Loucy (cell line): ENCODE measurements at regions not wholly inside any gene's neighbourhood (a gene's known extent, or its start where the extent isn't known, plus 50 kb on each side); places are given as distances from the start of the nearest gene placed in this dataset.

Experiments
- H2AFZ ChIP-seq: fragments of 200-600 bp; sonication (generic); 2 replicates; pipeline ENCODE4 v1.6.0; 2016; ENCODE audit warnings: antibody characterized with exemption, mild to moderate bottlenecking, low read length, moderate library complexity
- H3F3A ChIP-seq: fragments of 200-600 bp; 2 replicates; pipeline ENCODE4 v1.6.0; 2016; ENCODE audit warnings: antibody characterized with exemption, low read depth, mild to moderate bottlenecking
- H3K27me3 ChIP-seq: fragments of 200-600 bp; sonication (generic); 2 replicates; pipeline ENCODE4 v1.6.1; 2014; ENCODE audit warnings: low read length, mild to moderate bottlenecking; ENCODE audit not compliant: insufficient read depth, poor library complexity, severe bottlenecking
- H3K36me3 ChIP-seq: fragments of 200-600 bp; sonication (generic); 2 replicates; pipeline ENCODE4 v1.6.1; 2016; ENCODE audit warnings: low read length; ENCODE audit not compliant: insufficient read depth
- H3K4me1 ChIP-seq: fragments of 200-600 bp; sonication (generic); 2 replicates; pipeline ENCODE4 v1.5.1; 2014; ENCODE audit warnings: low read length, mild to moderate bottlenecking; ENCODE audit not compliant: insufficient read depth, poor library complexity, severe bottlenecking
- H3K4me2 ChIP-seq: fragments of 200-600 bp; sonication (generic); 2 replicates; pipeline ENCODE4 v1.6.0; 2014; ENCODE audit warnings: antibody characterized with exemption, low read length, low read depth, mild to moderate bottlenecking; ENCODE audit not compliant: poor library complexity, severe bottlenecking
- H3K4me3 ChIP-seq: fragments of 200-600 bp; sonication (generic); 2 replicates; pipeline ENCODE4 v1.5.1; 2014; ENCODE audit warnings: low read length, mild to moderate bottlenecking, mixed read lengths; ENCODE audit not compliant: poor library complexity, severe bottlenecking
- H3K79me2 ChIP-seq: fragments of 200-600 bp; sonication (generic); 2 replicates; pipeline ENCODE4 v1.6.1; 2014; ENCODE audit warnings: low read length; ENCODE audit not compliant: insufficient read depth
- H3K9ac ChIP-seq: fragments of 200-600 bp; sonication (generic); 2 replicates; pipeline ENCODE4 v1.6.0; 2014; ENCODE audit warnings: mild to moderate bottlenecking, low read depth, low read length, moderate library complexity; ENCODE audit not compliant: poor library complexity, severe bottlenecking
- H3K9me2 ChIP-seq: fragments of 200-600 bp; sonication (generic); replicated peaks from 2 replicates; pipeline ENCODE4 v1.6.1; 2016; ENCODE audit warnings: low read depth, low read length, mixed read lengths
- H3K9me3 ChIP-seq: fragments of 200-600 bp; sonication (generic); 2 replicates; pipeline ENCODE4 v1.6.1; 2014; ENCODE audit warnings: mild to moderate bottlenecking, antibody characterized with exemption, low read length, low read depth; ENCODE audit not compliant: insufficient read depth
- H4K20me1 ChIP-seq: fragments of 200-600 bp; sonication (generic); 2 replicates; pipeline ENCODE4 v1.6.0; 2014; ENCODE audit warnings: antibody characterized with exemption, low read length, mild to moderate bottlenecking; ENCODE audit not compliant: insufficient read depth, poor library complexity, severe bottlenecking
- EZH2phosphoT487 ChIP-seq: fragments of 200-600 bp; IDR thresholded peaks from 2 replicates; pipeline ENCODE4 v1.6.1; 2018; ENCODE audit warnings: antibody characterized with exemption, mild to moderate bottlenecking, moderate library complexity, borderline replicate concordance
- TF ChIP-seq, protein P1 (sequence below): fragments of 200-600 bp; sonication (generic); conservative IDR thresholded peaks from 2 replicates; pipeline ENCODE4 v1.5.1; 2014; ENCODE audit warnings: mild to moderate bottlenecking, antibody characterized with exemption, low read length

DNA sequence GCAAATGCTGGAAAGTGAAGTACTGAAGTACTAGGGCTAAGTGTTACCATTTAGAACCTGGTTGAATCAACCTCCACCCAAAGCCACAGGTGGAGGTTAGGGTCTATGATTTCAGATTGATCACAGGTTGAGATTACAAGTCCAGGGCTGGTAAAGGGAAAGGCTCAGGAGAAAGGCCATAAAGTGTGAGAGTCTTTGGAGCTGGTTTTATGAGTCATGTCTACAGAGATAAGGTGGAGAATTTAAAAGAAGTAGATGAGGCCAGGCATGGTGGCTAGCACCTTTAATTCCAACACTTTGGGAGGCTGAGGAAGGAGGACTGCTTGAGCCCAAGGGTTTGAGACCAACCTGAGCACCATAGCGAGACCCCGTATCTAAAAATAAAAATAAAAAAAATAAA, 221.7 kb upstream of the CDH11 start:
- H3K4me1 ChIP-seq, result no peaks in the 10 kb centered on the region
- no peaks in the 10 kb centered on the region for H3K27me3 ChIP-seq
- H3K36me3 ChIP-seq, result no peaks in the 10 kb centered on the region
- H3K4me2 ChIP-seq, result no peak overlapping the region
- no peak overlapping the region for H3K4me3 ChIP-seq
- H3K9me2 ChIP-seq, result no peaks in the 10 kb centered on the region
- no peak overlapping the region for H3K9ac ChIP-seq
- TF ChIP-seq, protein P1, sequence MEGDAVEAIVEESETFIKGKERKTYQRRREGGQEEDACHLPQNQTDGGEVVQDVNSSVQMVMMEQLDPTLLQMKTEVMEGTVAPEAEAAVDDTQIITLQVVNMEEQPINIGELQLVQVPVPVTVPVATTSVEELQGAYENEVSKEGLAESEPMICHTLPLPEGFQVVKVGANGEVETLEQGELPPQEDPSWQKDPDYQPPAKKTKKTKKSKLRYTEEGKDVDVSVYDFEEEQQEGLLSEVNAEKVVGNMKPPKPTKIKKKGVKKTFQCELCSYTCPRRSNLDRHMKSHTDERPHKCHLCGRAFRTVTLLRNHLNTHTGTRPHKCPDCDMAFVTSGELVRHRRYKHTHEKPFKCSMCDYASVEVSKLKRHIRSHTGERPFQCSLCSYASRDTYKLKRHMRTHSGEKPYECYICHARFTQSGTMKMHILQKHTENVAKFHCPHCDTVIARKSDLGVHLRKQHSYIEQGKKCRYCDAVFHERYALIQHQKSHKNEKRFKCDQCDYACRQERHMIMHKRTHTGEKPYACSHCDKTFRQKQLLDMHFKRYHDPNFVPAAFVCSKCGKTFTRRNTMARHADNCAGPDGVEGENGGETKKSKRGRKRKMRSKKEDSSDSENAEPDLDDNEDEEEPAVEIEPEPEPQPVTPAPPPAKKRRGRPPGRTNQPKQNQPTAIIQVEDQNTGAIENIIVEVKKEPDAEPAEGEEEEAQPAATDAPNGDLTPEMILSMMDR, result no peak
- H3K79me2 ChIP-seq, result no peaks in the 10 kb centered on the region
- H3K9me3 ChIP-seq, result no peaks in the 10 kb centered on the region
- H3F3A ChIP-seq, result no peaks in the 10 kb centered on the region
- H4K20me1 ChIP-seq, result no peaks in the 10 kb centered on the region
- no peak overlapping the region for H2AFZ ChIP-seq

DNA sequence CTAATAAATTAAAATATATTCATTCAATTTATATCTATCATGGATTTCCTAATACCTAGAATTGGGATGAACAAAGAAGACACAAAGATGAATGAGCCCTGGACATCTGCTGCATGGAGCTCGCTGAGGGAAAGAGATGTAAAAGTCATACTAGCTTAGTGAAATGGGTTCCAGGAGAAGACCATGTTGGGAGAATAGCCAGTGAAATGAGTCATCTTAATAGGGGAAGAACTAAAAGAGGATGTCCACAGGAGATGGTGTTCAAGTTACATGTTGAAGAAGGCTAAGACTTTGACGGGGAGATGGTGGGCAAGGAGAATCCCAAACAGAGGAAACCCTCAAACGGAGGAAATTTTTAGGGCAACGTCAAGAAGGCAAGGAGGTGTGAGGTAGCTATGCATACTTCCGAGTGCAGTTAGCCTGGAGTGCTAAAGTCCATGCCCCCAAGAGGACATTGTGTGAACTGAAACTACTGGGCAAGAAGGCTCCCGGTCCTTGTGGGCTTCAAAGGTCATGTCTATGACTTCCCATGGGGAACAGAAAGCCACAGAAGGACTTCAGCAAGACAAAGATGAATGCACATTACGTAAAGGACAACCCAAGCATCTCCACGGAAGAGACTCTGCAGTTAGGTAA, 220.5 kb upstream of the CDH11 start:
- no peaks in the 10 kb centered on the region for H4K20me1 ChIP-seq
- TF ChIP-seq, protein P1, result no peak
- no peak for TF ChIP-seq EZH2phosphoT487
- H3K4me3 ChIP-seq, result no peak overlapping the region
- H3K9me3 ChIP-seq, result no peaks in the 10 kb centered on the region
- no peaks in the 10 kb centered on the region for H3K27me3 ChIP-seq
- no peaks in the 10 kb centered on the region for H3K4me1 ChIP-seq
- no peak overlapping the region for H3K4me2 ChIP-seq
- H3K9ac ChIP-seq, result no peak overlapping the region
- no peaks in the 10 kb centered on the region for H3K36me3 ChIP-seq
- no peaks in the 10 kb centered on the region for H3F3A ChIP-seq
- no peaks in the 10 kb centered on the region for H3K9me2 ChIP-seq
- no peak overlapping the region for H2AFZ ChIP-seq
- no peaks in the 10 kb centered on the region for H3K79me2 ChIP-seq

DNA sequence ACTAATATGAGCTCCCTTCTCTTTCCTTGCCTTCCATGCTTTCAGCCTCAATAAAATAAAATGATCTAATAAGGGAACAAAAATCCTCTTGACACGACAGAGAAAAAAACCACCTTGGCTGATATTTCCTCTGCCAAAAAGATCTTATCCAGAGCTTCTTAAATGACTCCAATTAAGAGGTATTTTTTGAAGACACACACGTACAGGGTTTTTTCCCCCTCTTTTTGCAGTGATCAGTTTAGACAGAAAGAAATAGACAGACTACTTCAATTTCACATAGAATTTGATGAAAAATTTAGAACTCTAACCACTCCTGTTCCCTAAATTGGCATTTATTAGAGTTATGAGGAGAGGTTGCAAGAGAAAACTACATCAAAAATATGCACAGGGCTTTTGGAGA, 217.2 kb upstream of the CDH11 start:
- Histone ChIP-seq H3K4me2 (no peak overlapping the region), H3F3A (no peaks in the 10 kb centered on the region), H3K27me3 (no peaks in the 10 kb centered on the region), H4K20me1 (no peaks in the 10 kb centered on the region), H3K9ac (no peak overlapping the region), H3K9me3 (no peaks in the 10 kb centered on the region), H2AFZ (no peak overlapping the region), H3K9me2 (no peaks in the 10 kb centered on the region), H3K4me3 (no peak overlapping the region), H3K36me3 (no peaks in the 10 kb centered on the region), H3K4me1 (no peaks in the 10 kb centered on the region), H3K79me2 (no peaks in the 10 kb centered on the region)
- TF ChIP-seq EZH2phosphoT487, result no peak
- TF ChIP-seq, protein P1, result no peak
